Jurkat, Clone E6-1 (cell line): ENCODE measurements at regions not wholly inside any gene's neighbourhood (a gene's known extent, or its start where the extent isn't known, plus 50 kb on each side); places are given as distances from the start of the nearest gene placed in this dataset.
"Not testable (repeated sequence)": the region's sequence is repeated elsewhere in the genome, so short reads cannot be mapped to it uniquely, and the experiment has no call there.

Experiments
- DNase-seq: peaks from one replicate; pipeline ENCODE4 v3.0.0-alpha.2; 2011; ENCODE audit warnings: low read depth, low spot score
- H3K4me3 ChIP-seq: 2 replicates; pipeline ENCODE4 v1.5.1; 2011; ENCODE audit warnings: mild to moderate bottlenecking, low read length, control low read depth, moderate library complexity

DNA sequence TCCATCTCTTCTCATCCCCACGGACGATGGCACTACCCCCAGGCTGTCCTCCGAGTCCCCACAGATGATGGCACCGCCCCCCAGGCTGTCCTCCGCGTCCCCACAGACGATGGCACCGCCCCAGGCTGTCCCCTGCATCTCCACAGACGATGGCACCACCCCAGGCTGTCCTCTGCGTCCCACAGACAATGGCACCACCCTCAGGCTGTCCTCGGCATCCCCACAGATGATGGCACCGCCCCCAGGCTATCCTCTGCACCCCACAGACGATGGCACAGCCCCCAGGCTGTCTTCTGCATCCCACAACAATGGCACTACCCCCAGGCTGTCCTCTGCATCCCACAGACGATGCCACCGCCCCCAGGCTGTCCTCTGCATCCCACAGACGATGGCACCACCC is 57.4 kb upstream of the PTCH1 start:
- peak; percentile 3 for DNase-seq

DNA sequence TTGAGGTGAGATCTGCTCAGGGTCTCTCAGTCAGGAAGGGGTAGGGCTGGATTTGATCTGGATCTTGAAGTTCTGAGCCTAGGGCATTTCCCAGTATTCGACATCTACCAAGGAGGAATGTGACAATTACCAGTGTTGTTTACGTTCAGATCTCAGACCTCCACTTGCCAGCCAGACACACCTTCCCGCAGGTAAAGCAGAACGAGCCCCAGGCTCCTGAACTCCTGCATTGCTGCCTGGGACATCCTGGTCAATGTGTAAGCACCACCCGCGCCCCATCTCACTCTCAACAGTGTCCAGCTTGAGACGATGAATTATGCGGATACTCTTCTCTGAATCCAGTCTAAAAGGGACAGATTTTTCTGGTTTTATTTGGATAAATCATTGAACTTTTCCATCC is 56.7 kb upstream of the PTCH1 start:
- H3K4me3 ChIP-seq: no peak overlapping the region
- DNase-seq: no peak

More for the DNA sequence above, 57.4 kb upstream of the PTCH1 start:
- no peak overlapping the region for H3K4me3 ChIP-seq

DNA sequence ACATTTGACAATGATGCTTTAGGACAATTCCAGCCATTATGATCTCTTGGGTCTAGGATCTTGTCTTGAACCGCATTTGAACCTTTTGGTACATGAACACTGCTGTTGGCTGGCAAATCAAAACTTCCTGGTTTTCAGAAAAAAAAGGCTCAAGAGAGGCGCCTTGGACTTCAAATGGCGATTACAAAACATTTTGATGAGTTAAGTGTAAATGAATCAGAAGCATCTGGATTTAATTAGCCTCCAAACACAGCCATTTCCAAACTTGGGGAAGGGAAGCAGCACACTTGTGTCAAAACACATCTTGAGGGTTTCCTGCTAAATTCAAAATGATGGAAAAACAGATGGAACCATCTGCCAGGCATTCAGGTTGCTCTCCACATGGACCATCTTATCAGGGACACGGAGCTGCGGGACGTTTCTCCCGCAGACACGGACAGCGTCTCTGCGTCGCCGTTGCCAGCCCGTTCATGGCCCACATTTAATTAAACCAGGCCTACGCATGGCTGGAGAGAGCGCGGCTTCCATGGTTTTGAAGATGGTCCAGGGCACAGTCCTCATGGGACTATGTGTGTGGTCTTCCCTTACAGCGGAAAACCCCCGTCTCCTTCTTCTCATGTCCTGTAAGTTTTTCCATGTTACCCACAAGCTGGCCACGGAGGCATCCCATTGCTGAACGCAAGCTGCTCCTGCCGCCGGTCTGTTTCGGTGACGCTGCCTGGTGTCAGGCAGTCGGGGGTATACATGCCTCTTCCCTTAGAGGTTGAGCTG is 55.8 kb upstream of the PTCH1 start:
- no peak for DNase-seq

DNA sequence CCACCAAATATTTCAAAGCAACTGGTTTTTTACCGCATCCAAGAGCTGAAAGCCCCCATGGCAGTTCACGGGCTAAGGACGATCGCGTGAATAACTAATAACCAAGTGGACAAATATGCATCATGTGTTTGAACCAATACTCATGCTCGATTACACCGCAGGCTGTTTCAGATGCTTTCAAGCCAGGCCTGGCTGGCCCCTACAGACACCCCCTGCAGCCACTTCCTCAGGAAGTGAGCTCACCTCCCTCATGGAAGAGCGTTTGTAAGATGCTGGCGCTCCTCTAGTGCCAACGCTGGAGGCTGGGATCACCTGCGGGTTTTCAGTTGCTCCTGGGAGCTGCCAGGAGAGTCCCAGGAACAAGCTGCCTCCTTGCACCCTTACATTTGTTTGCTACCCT is 53.9 kb upstream of the PTCH1 start:
- H3K4me3 ChIP-seq: no peak overlapping the region
- DNase-seq: no peak

More for the DNA sequence above, 55.8 kb upstream of the PTCH1 start:
- H3K4me3 ChIP-seq: no peak overlapping the region

DNA sequence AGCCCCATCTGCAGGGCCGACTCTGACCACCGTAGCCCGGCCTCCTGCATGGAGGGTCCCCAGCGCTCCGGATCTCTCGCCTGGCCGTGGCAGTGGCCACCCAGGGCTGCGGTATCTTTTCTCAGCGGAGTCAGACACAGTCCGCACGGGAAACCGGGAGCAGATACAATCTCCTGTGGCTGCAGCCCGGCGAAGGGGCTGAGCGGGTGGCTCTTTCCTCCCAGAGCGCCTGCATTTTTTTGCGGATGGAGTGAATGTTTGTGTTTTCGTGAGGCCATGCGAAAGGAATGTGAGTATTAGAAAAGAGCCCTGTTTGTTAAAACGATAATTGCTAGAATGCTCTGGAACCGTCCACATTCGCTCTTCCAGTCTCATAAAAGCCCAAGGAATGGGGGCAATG is 53.4 kb upstream of the PTCH1 start:
- no peak overlapping the region for H3K4me3 ChIP-seq
- no peak for DNase-seq

DNA sequence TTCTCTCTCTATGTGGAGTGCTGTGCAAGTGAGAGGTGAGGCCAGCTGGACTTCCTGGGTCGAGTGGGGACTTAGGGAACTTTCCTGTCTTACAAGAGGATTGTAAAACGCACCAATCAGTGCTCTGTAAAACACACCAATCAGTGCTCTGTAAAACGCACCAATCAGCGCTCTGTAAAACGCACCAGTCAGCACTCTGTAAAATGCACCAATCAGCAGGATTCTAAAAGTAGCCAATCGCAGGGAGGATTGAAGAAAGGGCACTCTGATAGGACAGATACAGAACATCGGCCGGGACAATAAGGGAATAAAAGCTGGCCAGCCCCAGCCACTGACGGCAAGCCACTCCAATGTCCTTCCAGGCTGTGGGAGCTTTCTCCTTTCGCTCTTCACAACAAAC is 52.0 kb upstream of the PTCH1 start:
- DNase-seq, H3K4me3 ChIP-seq: not testable (repeated sequence)
